Astrocyte (in vitro differentiated cells and primary cell): ENCODE measurements at regions not wholly inside any gene's neighbourhood (a gene's known extent, or its start where the extent isn't known, plus 50 kb on each side); places are given as distances from the start of the nearest gene placed in this dataset.

Source experiments
- DNase-seq: peaks from one replicate; pipeline ENCODE4 v3.0.0-alpha.2; 2010; ENCODE audit warnings: low read depth
- FAIRE-seq: peaks from 2 replicates; lab custom pipeline; 2011; peaks lifted over from hg19 to GRCh38; lab: Jason Lieb, UNC
- H2AFZ ChIP-seq: 2 replicates; pipeline ENCODE4 v1.6.0; 2012; ENCODE audit warnings: low read depth, low read length, inconsistent platforms
- H3K27ac ChIP-seq: 2 replicates; pipeline ENCODE4 v1.5.1; 2011; ENCODE audit warnings: low read depth, low read length, inconsistent platforms
- H3K27me3 ChIP-seq: 2 replicates; pipeline ENCODE4 v1.6.0; 2011; ENCODE audit warnings: low read length, inconsistent platforms; ENCODE audit not compliant: insufficient read depth
- H3K36me3 ChIP-seq: 2 replicates; pipeline ENCODE4 v1.5.1; 2011; ENCODE audit warnings: low read length, inconsistent platforms; ENCODE audit not compliant: insufficient read depth
- H3K4me1 ChIP-seq: 2 replicates; pipeline ENCODE4 v1.5.1; 2011; ENCODE audit warnings: low read length, inconsistent platforms; ENCODE audit not compliant: insufficient read depth
- H3K4me2 ChIP-seq: 2 replicates; pipeline ENCODE4 v1.6.0; 2012; ENCODE audit warnings: low read length, inconsistent platforms
- H3K4me3 ChIP-seq: 2 replicates; pipeline ENCODE4 v1.5.1; 2011; ENCODE audit warnings: low read depth, mild to moderate bottlenecking, low read length, inconsistent platforms; ENCODE audit not compliant: insufficient read depth
- H3K79me2 ChIP-seq: 2 replicates; pipeline ENCODE4 v1.6.0; 2012; ENCODE audit warnings: mild to moderate bottlenecking, low read length, inconsistent platforms; ENCODE audit not compliant: insufficient read depth
- H3K9ac ChIP-seq: 2 replicates; pipeline ENCODE4 v1.6.0; 2012; ENCODE audit warnings: mild to moderate bottlenecking, low read length, inconsistent platforms
- H3K9me3 ChIP-seq: 2 replicates; pipeline ENCODE4 v1.5.1; 2012; ENCODE audit warnings: low read depth, mild to moderate bottlenecking, low read length, inconsistent platforms; ENCODE audit not compliant: insufficient read depth
- H4K20me1 ChIP-seq: 2 replicates; pipeline ENCODE4 v1.6.0; 2012; ENCODE audit warnings: low read length, inconsistent platforms; ENCODE audit not compliant: insufficient read depth
- H3K27ac Mint-ChIP-seq: one replicate; pipeline ENCODE4 v1.8.0; 2021; ENCODE audit warnings: mild to moderate bottlenecking, mixed read lengths; ENCODE audit not compliant: unreplicated experiment
- H3K27me3 Mint-ChIP-seq: one replicate; pipeline ENCODE4 v1.8.0; 2021; ENCODE audit warnings: low read depth, mixed read lengths; ENCODE audit not compliant: unreplicated experiment
- H3K36me3 Mint-ChIP-seq: one replicate; pipeline ENCODE4 v1.8.0; 2021; ENCODE audit warnings: low read depth, mixed read lengths; ENCODE audit not compliant: unreplicated experiment
- H3K4me1 Mint-ChIP-seq: one replicate; pipeline ENCODE4 v1.8.0; 2021; ENCODE audit warnings: low read depth, mixed read lengths; ENCODE audit not compliant: unreplicated experiment
- H3K4me3 Mint-ChIP-seq: one replicate; pipeline ENCODE4 v1.8.0; 2021; ENCODE audit warnings: mild to moderate bottlenecking, moderate library complexity, mixed read lengths; ENCODE audit not compliant: unreplicated experiment
- H3K9me3 Mint-ChIP-seq: one replicate; pipeline ENCODE4 v1.8.0; 2021; ENCODE audit warnings: mild to moderate bottlenecking, mixed read lengths; ENCODE audit not compliant: unreplicated experiment
- EZH2 ChIP-seq: IDR thresholded peaks from 2 replicates; pipeline ENCODE4 v1.6.1; 2012; ENCODE audit warnings: mild to moderate bottlenecking, low read length, inconsistent platforms; ENCODE audit not compliant: insufficient read depth
- TF ChIP-seq, protein P1 (sequence below): IDR thresholded peaks from 2 replicates; pipeline ENCODE4 v1.5.1; 2011; ENCODE audit warnings: low read depth, mild to moderate bottlenecking, inconsistent platforms, low read length, moderate library complexity; ENCODE audit not compliant: insufficient read depth

DNA sequence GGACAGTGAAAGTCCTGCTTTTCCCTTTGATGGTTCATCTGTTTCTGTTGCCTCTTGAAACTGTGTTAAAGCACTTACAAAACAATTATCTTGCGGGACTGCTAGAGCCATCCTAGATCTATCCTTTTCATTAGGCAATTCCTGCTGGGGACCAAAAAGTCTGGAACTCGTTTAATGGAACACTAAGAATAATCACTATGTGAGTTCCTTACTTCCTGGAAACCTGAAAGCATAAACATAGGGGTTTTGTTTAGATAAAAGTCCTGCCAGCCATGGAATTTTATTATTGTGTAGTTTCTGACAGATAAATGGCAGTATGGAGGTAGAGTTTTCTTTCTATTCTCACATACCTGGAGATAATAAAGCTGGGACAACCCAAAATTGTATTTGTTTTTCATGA is 1133.3 kb downstream of the SORCS3 start:
- Histone ChIP-seq H4K20me1 (no peaks in the 10 kb centered on the region), H3K9ac (no peak overlapping the region), H3K27ac (no peak overlapping the region), H3K4me3 (no peak overlapping the region), H3K79me2 (no peaks in the 10 kb centered on the region), H3K36me3 (no peaks in the 10 kb centered on the region), H3K27me3 (no peaks in the 10 kb centered on the region), H3K4me2 (no peak overlapping the region), H3K4me1 (no peaks in the 10 kb centered on the region), H3K9me3 (no peaks in the 10 kb centered on the region), H2AFZ (no peak overlapping the region)
- H3K36me3 Mint-ChIP-seq: no peaks in the 10 kb centered on the region
- peaks cover 23% of the 10 kb centered on the region for H3K4me1 Mint-ChIP-seq
- no peak overlapping the region for H3K27ac Mint-ChIP-seq
- TF ChIP-seq, protein P1, sequence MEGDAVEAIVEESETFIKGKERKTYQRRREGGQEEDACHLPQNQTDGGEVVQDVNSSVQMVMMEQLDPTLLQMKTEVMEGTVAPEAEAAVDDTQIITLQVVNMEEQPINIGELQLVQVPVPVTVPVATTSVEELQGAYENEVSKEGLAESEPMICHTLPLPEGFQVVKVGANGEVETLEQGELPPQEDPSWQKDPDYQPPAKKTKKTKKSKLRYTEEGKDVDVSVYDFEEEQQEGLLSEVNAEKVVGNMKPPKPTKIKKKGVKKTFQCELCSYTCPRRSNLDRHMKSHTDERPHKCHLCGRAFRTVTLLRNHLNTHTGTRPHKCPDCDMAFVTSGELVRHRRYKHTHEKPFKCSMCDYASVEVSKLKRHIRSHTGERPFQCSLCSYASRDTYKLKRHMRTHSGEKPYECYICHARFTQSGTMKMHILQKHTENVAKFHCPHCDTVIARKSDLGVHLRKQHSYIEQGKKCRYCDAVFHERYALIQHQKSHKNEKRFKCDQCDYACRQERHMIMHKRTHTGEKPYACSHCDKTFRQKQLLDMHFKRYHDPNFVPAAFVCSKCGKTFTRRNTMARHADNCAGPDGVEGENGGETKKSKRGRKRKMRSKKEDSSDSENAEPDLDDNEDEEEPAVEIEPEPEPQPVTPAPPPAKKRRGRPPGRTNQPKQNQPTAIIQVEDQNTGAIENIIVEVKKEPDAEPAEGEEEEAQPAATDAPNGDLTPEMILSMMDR: no peak
- TF ChIP-seq EZH2: no peak
- DNase-seq (no peak), FAIRE-seq (no peak)
- H3K4me3 Mint-ChIP-seq: no peak overlapping the region
- H3K27me3 Mint-ChIP-seq: no peaks in the 10 kb centered on the region
- no peaks in the 10 kb centered on the region for H3K9me3 Mint-ChIP-seq

DNA sequence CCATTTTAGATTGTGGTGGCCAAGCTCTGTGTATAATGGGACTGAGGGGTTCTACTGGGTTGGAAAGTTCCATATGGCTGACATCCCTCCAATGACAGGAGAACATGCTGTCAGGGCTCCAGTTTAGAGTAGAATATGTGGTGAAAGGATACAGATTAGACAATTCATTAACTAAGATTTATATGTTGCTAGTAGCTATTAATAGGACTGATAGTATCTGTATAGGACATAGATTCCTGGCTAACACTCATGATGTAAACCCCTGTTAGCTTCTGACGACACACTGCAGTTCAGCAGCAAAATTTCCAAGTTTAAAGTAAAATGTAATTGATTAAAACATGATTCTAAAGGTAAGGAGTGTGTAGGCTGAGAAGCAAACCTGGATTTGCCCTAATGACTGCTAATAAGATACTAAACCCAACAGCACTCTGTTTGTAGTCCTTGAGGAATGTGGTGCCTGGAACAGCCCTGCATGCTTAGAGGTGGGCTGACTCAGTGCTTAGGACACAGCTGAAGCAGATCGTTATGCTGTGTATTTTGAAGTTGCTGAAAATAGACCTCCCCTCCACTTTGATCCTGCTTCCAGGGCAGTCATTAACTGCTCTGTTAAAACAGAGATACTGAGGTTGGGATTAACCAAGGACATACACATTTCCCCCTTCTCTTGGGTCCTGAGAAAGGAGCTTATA is 1129.6 kb downstream of the SORCS3 start:
- H3K27me3 Mint-ChIP-seq: peaks cover 2% of the 10 kb centered on the region
- H3K27ac Mint-ChIP-seq: peak overlapping the region; percentile 66
- no peaks in the 10 kb centered on the region for H3K9me3 Mint-ChIP-seq
- Histone ChIP-seq H3K9ac (no peak overlapping the region), H3K27me3 (peaks cover under 1% of the 10 kb centered on the region), H3K27ac (no peak overlapping the region), H3K79me2 (no peaks in the 10 kb centered on the region), H2AFZ (no peak overlapping the region), H4K20me1 (no peaks in the 10 kb centered on the region), H3K9me3 (no peaks in the 10 kb centered on the region), H3K36me3 (no peaks in the 10 kb centered on the region), H3K4me1 (no peaks in the 10 kb centered on the region), H3K4me3 (no peak overlapping the region), H3K4me2 (no peak overlapping the region)
- TF ChIP-seq EZH2: no peak
- TF ChIP-seq, protein P1: no peak
- H3K36me3 Mint-ChIP-seq: no peaks in the 10 kb centered on the region
- FAIRE-seq (no peak), DNase-seq (no peak)
- peaks cover 29% of the 10 kb centered on the region for H3K4me1 Mint-ChIP-seq
- H3K4me3 Mint-ChIP-seq: no peak overlapping the region
